ENCODE measurements at regions not wholly inside any gene's neighbourhood (a gene's known extent, or its start where the extent isn't known, plus 50 kb on each side); places are given as distances from the start of the nearest gene placed in this dataset.

DNA sequence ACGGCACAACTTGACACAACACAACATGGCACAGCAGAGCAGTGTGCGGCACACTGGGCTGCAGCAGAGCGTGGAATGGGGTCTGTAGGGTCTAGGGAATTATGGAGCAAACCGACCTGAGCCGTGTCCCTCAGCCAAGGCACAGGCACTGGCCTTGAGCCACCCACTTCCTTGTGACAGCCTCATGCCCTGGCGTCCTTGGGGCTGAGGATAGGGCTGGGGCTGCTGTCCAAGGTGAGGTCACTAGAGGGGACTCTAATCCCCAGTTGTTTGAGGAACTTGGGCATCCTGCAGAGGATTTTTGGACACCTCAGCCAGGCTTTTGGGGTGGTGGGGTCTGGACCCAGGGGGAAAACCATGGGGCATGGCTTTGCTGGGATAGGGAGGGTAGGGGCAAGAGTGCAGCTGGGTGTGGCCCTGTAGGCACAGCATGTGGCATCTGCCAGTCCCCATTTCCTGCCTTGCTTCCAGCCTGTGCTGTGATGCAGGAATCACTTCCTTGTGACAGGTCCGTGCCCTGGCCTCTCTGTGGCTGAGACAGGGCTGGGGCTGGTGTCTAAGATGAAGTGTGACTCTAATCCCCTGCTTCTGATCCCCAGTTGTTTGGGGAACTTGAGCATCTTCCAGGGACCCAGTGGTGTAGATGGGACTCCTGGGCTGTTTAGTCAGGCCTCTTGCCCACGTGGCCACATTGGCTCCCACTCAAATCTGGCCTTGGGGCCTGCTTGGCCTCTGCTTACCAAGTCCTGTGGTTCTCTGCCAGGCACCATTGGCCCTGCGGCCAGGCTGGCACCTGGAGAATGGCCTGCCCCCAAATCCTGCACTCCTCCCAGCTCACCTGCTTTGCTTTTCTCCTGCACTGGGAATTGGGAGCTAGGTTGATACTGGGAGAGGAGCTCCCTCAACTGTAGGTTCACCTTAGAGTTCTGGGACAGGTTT, 78.5 kb downstream of the SCGB2B2 start:
- intact Hi-C loops (cut with DNase I; ENCODE audit: low total_unique reads) = no loop called here
- DNase-seq = no peak
- no peak overlapping the region for H3K27ac ChIP-seq

GRCh38 chr19:34597596-34597995, 79.4 kb downstream of the SCGB2B2 start:
- TF ChIP-seq, protein P1, sequence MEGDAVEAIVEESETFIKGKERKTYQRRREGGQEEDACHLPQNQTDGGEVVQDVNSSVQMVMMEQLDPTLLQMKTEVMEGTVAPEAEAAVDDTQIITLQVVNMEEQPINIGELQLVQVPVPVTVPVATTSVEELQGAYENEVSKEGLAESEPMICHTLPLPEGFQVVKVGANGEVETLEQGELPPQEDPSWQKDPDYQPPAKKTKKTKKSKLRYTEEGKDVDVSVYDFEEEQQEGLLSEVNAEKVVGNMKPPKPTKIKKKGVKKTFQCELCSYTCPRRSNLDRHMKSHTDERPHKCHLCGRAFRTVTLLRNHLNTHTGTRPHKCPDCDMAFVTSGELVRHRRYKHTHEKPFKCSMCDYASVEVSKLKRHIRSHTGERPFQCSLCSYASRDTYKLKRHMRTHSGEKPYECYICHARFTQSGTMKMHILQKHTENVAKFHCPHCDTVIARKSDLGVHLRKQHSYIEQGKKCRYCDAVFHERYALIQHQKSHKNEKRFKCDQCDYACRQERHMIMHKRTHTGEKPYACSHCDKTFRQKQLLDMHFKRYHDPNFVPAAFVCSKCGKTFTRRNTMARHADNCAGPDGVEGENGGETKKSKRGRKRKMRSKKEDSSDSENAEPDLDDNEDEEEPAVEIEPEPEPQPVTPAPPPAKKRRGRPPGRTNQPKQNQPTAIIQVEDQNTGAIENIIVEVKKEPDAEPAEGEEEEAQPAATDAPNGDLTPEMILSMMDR (IDR thresholded peaks at IDR 0.05) = no peak
- Histone ChIP-seq H3K9me3 (peaks cover 0 to 4% (median 0%) of the 10 kb centered on the region in 3 donors), H3K27ac (no peak overlapping the region), H3K27me3 (no peaks in the 10 kb centered on the region), H3K36me3 (no peaks in the 10 kb centered on the region), H3K4me3 (no peak overlapping the region), H3K4me1 (no peaks in the 10 kb centered on the region)
- intact Hi-C loops (cut with DNase I; ENCODE audit: low total_unique reads) = no loop called here
- no peak for DNase-seq

More for the DNA sequence above, 78.5 kb downstream of the SCGB2B2 start:
- Histone ChIP-seq H3K9me3 (peaks cover 0 to 12% (median 4%) of the 10 kb centered on the region in 3 donors), H3K27me3 (no peaks in the 10 kb centered on the region), H3K36me3 (no peaks in the 10 kb centered on the region), H3K4me1 (no peaks in the 10 kb centered on the region), H3K4me3 (no peak overlapping the region)
- TF ChIP-seq, protein P1 (IDR thresholded peaks at IDR 0.05) = no peak

DNA sequence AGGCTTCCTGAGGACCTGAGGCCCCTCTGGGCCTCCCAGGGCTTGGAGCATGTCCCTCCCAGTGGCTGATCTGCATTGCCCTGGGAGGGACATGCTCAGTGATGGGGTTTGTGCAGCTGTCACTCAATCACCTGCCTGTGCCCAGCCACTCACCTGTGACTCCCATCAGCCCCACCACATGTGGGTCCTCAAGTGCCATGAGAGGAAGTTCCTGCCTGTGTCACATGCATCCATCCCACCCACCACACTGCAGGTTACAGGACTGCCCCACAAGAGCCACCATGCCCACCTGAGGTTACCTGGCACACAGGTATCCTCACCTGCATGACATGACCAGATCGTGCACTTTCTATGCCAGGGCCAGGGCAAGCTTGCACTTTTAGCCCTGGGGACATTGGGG, 80.0 kb downstream of the SCGB2B2 start:
- intact Hi-C loops (cut with DNase I; ENCODE audit: low total_unique reads) = no loop called here
- H3K36me3 ChIP-seq = no peaks in the 10 kb centered on the region
- H3K27me3 ChIP-seq = no peaks in the 10 kb centered on the region
- DNase-seq = no peak
- TF ChIP-seq, protein P1 (IDR thresholded peaks at IDR 0.05) = no peak
- H3K4me3 ChIP-seq = no peak overlapping the region
- no peaks in the 10 kb centered on the region for H3K4me1 ChIP-seq
- H3K9me3 ChIP-seq = no peaks in the 10 kb centered on the region
- no peak overlapping the region for H3K27ac ChIP-seq

GRCh38 chr19:34596115-34596514, 80.8 kb downstream of the SCGB2B2 start:
- H3K36me3 ChIP-seq = no peaks in the 10 kb centered on the region
- intact Hi-C loops (cut with DNase I; ENCODE audit: low total_unique reads) = no loop called here
- H3K4me3 ChIP-seq = no peak overlapping the region
- DNase-seq = no peak
- TF ChIP-seq, protein P1 (IDR thresholded peaks at IDR 0.05) = no peak
- H3K4me1 ChIP-seq = no peaks in the 10 kb centered on the region
- H3K27ac ChIP-seq = no peak overlapping the region
- no peaks in the 10 kb centered on the region for H3K27me3 ChIP-seq
- no peaks in the 10 kb centered on the region for H3K9me3 ChIP-seq

DNA sequence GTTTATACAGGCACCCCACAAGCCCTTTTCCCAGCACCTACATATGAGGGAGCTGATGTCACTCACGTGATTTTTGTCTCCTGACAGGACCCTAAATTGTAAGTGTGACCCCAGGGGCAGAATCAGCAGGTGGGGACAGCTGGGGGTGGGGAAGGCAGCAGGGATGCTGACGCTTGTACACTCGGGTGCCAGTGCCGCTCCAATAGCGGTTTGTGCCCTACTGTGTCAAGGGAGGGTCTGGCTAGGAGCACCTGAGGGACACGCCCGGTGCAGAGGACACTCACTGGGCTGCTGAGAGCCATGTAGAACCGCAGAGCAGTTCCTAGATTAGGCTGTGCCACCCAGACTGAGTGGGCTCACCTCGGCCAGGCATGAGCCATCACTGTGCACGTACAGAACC, 81.3 kb downstream of the SCGB2B2 start:
- intact Hi-C loops (cut with DNase I; ENCODE audit: low total_unique reads) = no loop called here
- Histone ChIP-seq H3K27me3 (no peaks in the 10 kb centered on the region), H3K27ac (no peak overlapping the region), H3K9me3 (no peaks in the 10 kb centered on the region), H3K4me3 (no peak overlapping the region), H3K4me1 (no peaks in the 10 kb centered on the region), H3K36me3 (no peaks in the 10 kb centered on the region)
- no peak for DNase-seq
- TF ChIP-seq, protein P1 (IDR thresholded peaks at IDR 0.05) = no peak

Data from tibial artery (tissue), 4 donors.